Keratinocyte (primary cell): ENCODE measurements at regions not wholly inside any gene's neighbourhood (a gene's known extent, or its start where the extent isn't known, plus 50 kb on each side); places are given as distances from the start of the nearest gene placed in this dataset.

Source experiments
- DNase-seq: peaks from one replicate; pipeline ENCODE4 v3.0.0-alpha.2; 2011; ENCODE audit warnings: low read depth, missing footprints, low spot score
- FAIRE-seq: peaks from 2 replicates; lab custom pipeline; 2011; peaks lifted over from hg19 to GRCh38; lab: Jason Lieb, UNC
- H2AFZ ChIP-seq: 2 replicates; pipeline ENCODE4 v1.6.0; 2012; ENCODE audit warnings: low read length, control low read depth, inconsistent platforms; ENCODE audit not compliant: control insufficient read depth
- H3K27ac ChIP-seq: 2 replicates; pipeline ENCODE4 v1.5.1; 2011; ENCODE audit warnings: low read length; ENCODE audit not compliant: control insufficient read depth, insufficient read depth
- H3K27me3 ChIP-seq: 3 replicates; pipeline ENCODE4 v1.6.0; 2011; ENCODE audit warnings: low read length; ENCODE audit not compliant: control insufficient read depth, insufficient read depth; ENCODE audit errors: extremely low read depth
- H3K36me3 ChIP-seq, 2 experiments: 2 replicates in 1 of 2; 3 replicates in 1 of 2; pipeline ENCODE4 v1.5.1; 2011; ENCODE audit warnings: low read length in 2 of 2, mild to moderate bottlenecking in 1 of 2; ENCODE audit not compliant: control insufficient read depth in 2 of 2, insufficient read depth in 2 of 2; ENCODE audit errors: extremely low read depth in 1 of 2
- H3K4me1 ChIP-seq: 3 replicates; pipeline ENCODE4 v1.5.1; 2011; ENCODE audit warnings: low read length; ENCODE audit not compliant: control insufficient read depth, insufficient read depth; ENCODE audit errors: extremely low read depth
- H3K4me2 ChIP-seq: 3 replicates; pipeline ENCODE4 v1.6.0; 2011; ENCODE audit warnings: low read depth, low read length; ENCODE audit not compliant: control insufficient read depth, insufficient read depth; ENCODE audit errors: extremely low read depth
- H3K4me3 ChIP-seq, 3 experiments: fragments of 200-600 bp in 1 of 3; sonication (generic) in 1 of 3; 2 replicates in 2 of 3; 3 replicates in 1 of 3; pipeline ENCODE4 v1.5.1; 2011 to 2016; ENCODE audit warnings: low read length in 3 of 3, mild to moderate bottlenecking in 3 of 3, control low read depth in 2 of 3, inconsistent platforms in 1 of 3, low read depth in 1 of 3, mixed read lengths in 1 of 3, mixed run types in 1 of 3, moderate library complexity in 1 of 3; ENCODE audit not compliant: control insufficient read depth in 2 of 3, insufficient read depth in 2 of 3; ENCODE audit errors: extremely low read depth in 1 of 3
- H3K79me2 ChIP-seq: 2 replicates; pipeline ENCODE4 v1.6.0; 2012; ENCODE audit warnings: low read length; ENCODE audit not compliant: control insufficient read depth, insufficient read depth
- H3K9ac ChIP-seq: 3 replicates; pipeline ENCODE4 v1.6.0; 2011; ENCODE audit warnings: low read length; ENCODE audit not compliant: control insufficient read depth, insufficient read depth; ENCODE audit errors: extremely low read depth
- H3K9me1 ChIP-seq: 3 replicates; pipeline ENCODE4 v1.6.0; 2011; ENCODE audit warnings: low read length; ENCODE audit not compliant: control insufficient read depth, insufficient read depth; ENCODE audit errors: extremely low read depth
- H3K9me3 ChIP-seq: 2 replicates; pipeline ENCODE4 v1.5.1; 2012; ENCODE audit warnings: low read depth, low read length; ENCODE audit not compliant: control insufficient read depth
- H4K20me1 ChIP-seq: 3 replicates; pipeline ENCODE4 v1.6.0; 2011; ENCODE audit warnings: low read length; ENCODE audit not compliant: control insufficient read depth, insufficient read depth; ENCODE audit errors: extremely low read depth
- CTCF ChIP-seq, 3 experiments: IDR thresholded peaks in 1 of 3; conservative IDR thresholded peaks in 1 of 3; optimal IDR thresholded peaks in 1 of 3; 2 replicates in 2 of 3; 3 replicates in 1 of 3; pipeline versions ENCODE3 to v1.5.1; 2011; ENCODE audit warnings: low read length in 3 of 3, mild to moderate bottlenecking in 3 of 3, moderate library complexity in 2 of 3, control low read depth in 1 of 3, inconsistent platforms in 1 of 3; ENCODE audit not compliant: insufficient read depth in 2 of 3; ENCODE audit errors: extremely low read depth in 1 of 3
- EZH2 ChIP-seq: IDR thresholded peaks from one replicate; pipeline ENCODE4 v1.6.1; 2012; ENCODE audit warnings: inconsistent platforms, mild to moderate bottlenecking, low read length, moderate library complexity
- dilution Hi-C: fragments of 300-500 bp; cut with MboI; formaldehyde crosslinking; loops from one replicate; pipeline ENCODE4 v1.7.0; 2020; ENCODE audit warnings: low sequenced_read_pairs; ENCODE audit not compliant: extremely low pct_ligation_motif_present

- DNase-seq = no peak
- Histone ChIP-seq H2AFZ (no peak overlapping the region), H3K4me3 (no peak overlapping the region), H3K4me1 (no peaks in the 10 kb centered on the region), H3K79me2 (no peaks in the 10 kb centered on the region), H3K27ac (no peak overlapping the region), H3K4me2 (no peak overlapping the region), H3K9me3 (no peaks in the 10 kb centered on the region), H3K27me3 (no peaks in the 10 kb centered on the region), H3K9me1 (no peaks in the 10 kb centered on the region), H3K36me3 (no peaks in the 10 kb centered on the region), H4K20me1 (no peaks in the 10 kb centered on the region), H3K9ac (no peak overlapping the region)
- no peak for TF ChIP-seq EZH2
- FAIRE-seq = no peak
- dilution Hi-C loops = no loop called here
These were observed 69.1 kb downstream of the CD164 start for GRCh38 chr6:109313139-109313538.

- no peaks in the 10 kb centered on the region for H3K36me3 ChIP-seq
- no peak for DNase-seq
- H2AFZ ChIP-seq = no peak overlapping the region
- H3K4me2 ChIP-seq = no peak overlapping the region
- no peaks in the 10 kb centered on the region for H3K4me1 ChIP-seq
- H3K4me3 ChIP-seq = no peak overlapping the region
- TF ChIP-seq CTCF (optimal IDR thresholded peaks at IDR 0.05 in 1 of 3, IDR thresholded peaks at IDR 0.05 in 1 of 3, conservative IDR thresholded peaks at IDR 0.05 in 1 of 3; ENCODE audit: extremely low read depth in 1 of 3, insufficient read depth in 2 of 3, low read length in 3 of 3) (no peak), EZH2 (no peak)
- dilution Hi-C loops = no loop called here
- no peaks in the 10 kb centered on the region for H3K27me3 ChIP-seq
- FAIRE-seq = no peak
- H4K20me1 ChIP-seq = no peaks in the 10 kb centered on the region
- no peak overlapping the region for H3K27ac ChIP-seq
- no peaks in the 10 kb centered on the region for H3K9me1 ChIP-seq
- no peak overlapping the region for H3K9ac ChIP-seq
- no peaks in the 10 kb centered on the region for H3K79me2 ChIP-seq
- H3K9me3 ChIP-seq = no peaks in the 10 kb centered on the region
These were observed 70.8 kb downstream of the CD164 start for GRCh38 chr6:109311471-109311870.

- Histone ChIP-seq H3K4me3 (no peak overlapping the region), H3K36me3 (no peaks in the 10 kb centered on the region), H3K79me2 (no peaks in the 10 kb centered on the region), H3K4me2 (no peak overlapping the region), H2AFZ (no peak overlapping the region), H3K9me1 (no peaks in the 10 kb centered on the region), H3K9ac (no peak overlapping the region), H3K9me3 (no peaks in the 10 kb centered on the region), H4K20me1 (no peaks in the 10 kb centered on the region), H3K4me1 (no peaks in the 10 kb centered on the region), H3K27ac (no peak overlapping the region), H3K27me3 (no peaks in the 10 kb centered on the region)
- TF ChIP-seq CTCF (optimal IDR thresholded peaks at IDR 0.05 in 1 of 3, IDR thresholded peaks at IDR 0.05 in 1 of 3, conservative IDR thresholded peaks at IDR 0.05 in 1 of 3; ENCODE audit: extremely low read depth in 1 of 3, insufficient read depth in 2 of 3, low read length in 3 of 3) (no peak), EZH2 (no peak)
- dilution Hi-C loops = no loop called here
- FAIRE-seq = no peak
- no peak for DNase-seq
These were observed 72.3 kb downstream of the CD164 start for GRCh38 chr6:109309917-109310316.
